Occipital lobe (tissue), 1 donor: ENCODE measurements at regions not wholly inside any gene's neighbourhood (a gene's known extent, or its start where the extent isn't known, plus 50 kb on each side); places are given as distances from the start of the nearest gene placed in this dataset. TPM values are rescaled to one million over a fixed set of nuclear protein-coding genes. Genes with fewer than 3 reads are reported as not detected.

ENCODE experiments used
- small RNA-seq: library from RNA; depleted of rRNA; stranded (forward); fragments of <200 nt; gene quantifications from one replicate; pipeline ENCODE3, GENCODE V24; 2014

Small RNAs in the stretch of these regions (small RNA-seq; reads per million reads assigned to genes)
- gene AC010881.1 (not detected), gene AC018880.2 (not detected)
